ENCODE measurements at regions not wholly inside any gene's neighbourhood (a gene's known extent, or its start where the extent isn't known, plus 50 kb on each side); places are given as distances from the start of the nearest gene placed in this dataset.

- TF ChIP-seq, protein P1, sequence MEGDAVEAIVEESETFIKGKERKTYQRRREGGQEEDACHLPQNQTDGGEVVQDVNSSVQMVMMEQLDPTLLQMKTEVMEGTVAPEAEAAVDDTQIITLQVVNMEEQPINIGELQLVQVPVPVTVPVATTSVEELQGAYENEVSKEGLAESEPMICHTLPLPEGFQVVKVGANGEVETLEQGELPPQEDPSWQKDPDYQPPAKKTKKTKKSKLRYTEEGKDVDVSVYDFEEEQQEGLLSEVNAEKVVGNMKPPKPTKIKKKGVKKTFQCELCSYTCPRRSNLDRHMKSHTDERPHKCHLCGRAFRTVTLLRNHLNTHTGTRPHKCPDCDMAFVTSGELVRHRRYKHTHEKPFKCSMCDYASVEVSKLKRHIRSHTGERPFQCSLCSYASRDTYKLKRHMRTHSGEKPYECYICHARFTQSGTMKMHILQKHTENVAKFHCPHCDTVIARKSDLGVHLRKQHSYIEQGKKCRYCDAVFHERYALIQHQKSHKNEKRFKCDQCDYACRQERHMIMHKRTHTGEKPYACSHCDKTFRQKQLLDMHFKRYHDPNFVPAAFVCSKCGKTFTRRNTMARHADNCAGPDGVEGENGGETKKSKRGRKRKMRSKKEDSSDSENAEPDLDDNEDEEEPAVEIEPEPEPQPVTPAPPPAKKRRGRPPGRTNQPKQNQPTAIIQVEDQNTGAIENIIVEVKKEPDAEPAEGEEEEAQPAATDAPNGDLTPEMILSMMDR (IDR thresholded peaks at IDR 0.05): no peak
Observed at GRCh38 chr11:79594834-79595233, 154.0 kb upstream of the TENM4 start.

GRCh38 chr11:79592824-79593223, 152.0 kb upstream of the TENM4 start:
- TF ChIP-seq, protein P1 (IDR thresholded peaks at IDR 0.05): no peak

DNA sequence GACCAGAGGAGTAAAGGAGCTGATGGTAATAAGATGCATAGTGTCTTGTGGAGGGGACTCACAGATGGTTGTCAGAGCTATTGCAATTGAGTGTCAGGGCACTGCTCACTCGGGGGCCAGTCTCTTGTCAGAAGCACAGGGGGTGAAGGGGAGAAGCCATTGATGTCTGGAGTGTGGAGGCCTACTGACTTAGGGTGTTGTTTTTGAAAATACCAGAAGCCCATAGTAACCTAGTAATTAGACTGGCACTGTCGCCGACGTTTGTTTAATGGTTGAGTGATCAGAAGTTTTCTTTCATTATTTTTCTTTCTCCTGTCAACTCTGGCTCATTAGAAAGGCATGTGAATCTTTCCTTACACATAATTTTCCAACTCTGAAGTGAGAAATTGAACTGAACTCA, 151.6 kb upstream of the TENM4 start:
- TF ChIP-seq, protein P1 (IDR thresholded peaks at IDR 0.05): no peak

GRCh38 chr11:79582434-79582833, 141.6 kb upstream of the TENM4 start:
- TF ChIP-seq, protein P1 (IDR thresholded peaks at IDR 0.05): no peak

DNA sequence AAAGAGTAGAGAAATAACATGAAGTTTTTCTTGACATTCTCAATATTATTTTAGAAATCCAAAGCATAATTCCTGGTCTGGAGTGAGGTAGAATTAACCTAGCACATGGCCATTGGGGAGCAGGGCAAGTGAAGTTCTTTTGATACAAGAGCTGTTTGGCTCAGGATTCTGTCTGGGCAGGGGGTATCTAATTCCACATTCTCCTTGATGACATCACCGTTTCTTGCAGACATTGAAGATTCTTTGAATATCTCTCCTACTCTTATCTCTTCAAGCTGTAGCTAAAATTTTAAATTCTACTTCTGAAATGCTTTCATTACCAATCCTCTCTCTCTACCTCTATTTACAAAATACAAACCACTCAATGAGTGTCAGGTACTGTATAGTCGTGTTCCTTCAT, 138.2 kb upstream of the TENM4 start:
- TF ChIP-seq, protein P1 (IDR thresholded peaks at IDR 0.05): no peak

- TF ChIP-seq, protein P1 (IDR thresholded peaks at IDR 0.05): no peak
Observed at GRCh38 chr11:79578116-79578515, 137.3 kb upstream of the TENM4 start.

DNA sequence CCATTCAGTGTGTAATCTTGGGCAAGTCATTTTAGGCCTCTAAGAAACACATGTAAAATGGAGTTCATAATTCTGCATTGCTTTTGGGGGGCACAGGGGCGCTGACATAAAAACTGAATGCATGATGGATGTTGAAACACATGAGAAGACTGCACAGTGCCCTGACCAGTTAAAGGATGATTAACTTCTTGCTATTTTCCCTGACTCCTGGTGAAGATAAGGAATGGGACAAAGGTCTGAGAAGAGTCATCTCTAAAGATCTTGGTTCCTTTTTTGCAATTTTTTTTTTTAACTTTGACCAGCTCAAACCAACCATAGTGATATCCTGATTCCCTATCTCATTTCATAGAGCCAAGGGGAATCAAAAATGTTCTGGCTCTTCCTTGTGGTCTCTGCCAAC, 134.9 kb upstream of the TENM4 start:
- TF ChIP-seq, protein P1 (IDR thresholded peaks at IDR 0.05): no peak

GRCh38 chr11:79570104-79570503, 129.3 kb upstream of the TENM4 start:
- TF ChIP-seq, protein P1 (IDR thresholded peaks at IDR 0.05): no peak
